SH-SY5Y (cell line): ENCODE measurements at regions not wholly inside any gene's neighbourhood (a gene's known extent, or its start where the extent isn't known, plus 50 kb on each side); places are given as distances from the start of the nearest gene placed in this dataset.

ENCODE experiments used
- GATA2 ChIP-seq: IDR thresholded peaks from 2 replicates; pipeline ENCODE4 v1.6.1; 2011; ENCODE audit warnings: mild to moderate bottlenecking, low read depth, low read length
- GATA3 ChIP-seq: IDR thresholded peaks from 2 replicates; pipeline ENCODE4 v1.6.1; 2011; ENCODE audit warnings: low read depth, mild to moderate bottlenecking, low read length, moderate library complexity

- TF ChIP-seq GATA2 = no peak
- no peak for TF ChIP-seq GATA3
These were observed 107.4 kb upstream of the ID2 start for GRCh38 chr2:8574196-8575037.
